K562 (cell line): ENCODE measurements at regions not wholly inside any gene's neighbourhood (a gene's known extent, or its start where the extent isn't known, plus 50 kb on each side); places are given as distances from the start of the nearest gene placed in this dataset.

Source experiments
- ATAC-seq: fragments of 200-7000 bp; cut with Tn5 transposase; 3 replicates; pipeline ENCODE4 v1.9.1; 2020; ENCODE audit warnings: moderate library complexity
- BruUV-seq: library from RNA; stranded (reverse); fragments of 400-500 nt; replicated peaks from 2 replicates; lab custom pipeline; 2021; lab: Mats Ljungman, UMichigan
- CTCF ChIA-PET: fragments of 300-600 bp; formaldehyde crosslinking; extraction: SDS; loops from one replicate; lab custom pipeline; 2021; ENCODE audit warnings: low intra/inter-chr PET ratio; lab: Yijun Ruan, JAX
- POLR2A ChIA-PET: fragments of 300-600, 350-650 bp; sonication (Branson Sonifier 250); formaldehyde crosslinking; extraction: SDS; loops from one replicate; lab custom pipeline; 2021; ENCODE audit warnings: antibody characterized with exemption, inconsistent platforms; lab: Yijun Ruan, JAX
- DNase-seq, 4 experiments: peaks; one replicate each; pipeline versions ENCODE4 v3.0.0 to v3.0.0-alpha.2; 2011 to 2018; ENCODE audit warnings: low spot score in 3 of 4, mixed read lengths in 3 of 4; ENCODE audit errors: extremely low read depth in 1 of 4
- FAIRE-seq: peaks from 2 replicates; lab custom pipeline; 2011; peaks lifted over from hg19 to GRCh38; lab: Jason Lieb, UNC
- H2AFZ ChIP-seq: 2 replicates; pipeline ENCODE4 v1.6.0; 2011; ENCODE audit warnings: low read depth, low read length, control low read depth, inconsistent platforms
- H3K27ac ChIP-seq: fragments of 200-600 bp; 3 replicates; pipeline ENCODE4 v1.8.0; 2011; ENCODE audit warnings: low read depth, mild to moderate bottlenecking, control low read depth, inconsistent platforms, low read length, moderate library complexity, mixed read lengths; ENCODE audit errors: extremely low read depth
- H3K27me3 ChIP-seq, 2 experiments: fragments of 300-600 bp in 1 of 2; 2 replicates in 1 of 2; 3 replicates in 1 of 2; pipeline versions ENCODE4 v1.6.0 to v1.8.0; 2011; ENCODE audit warnings: inconsistent platforms in 2 of 2, low read length in 2 of 2, mild to moderate bottlenecking in 1 of 2, mixed read lengths in 1 of 2, moderate library complexity in 1 of 2; ENCODE audit not compliant: control insufficient read depth in 2 of 2, insufficient read depth in 2 of 2
- H3K36me3 ChIP-seq: fragments of 300-600 bp; 3 replicates; pipeline ENCODE4 v1.8.0; 2011; ENCODE audit warnings: mild to moderate bottlenecking, low read length, inconsistent platforms; ENCODE audit not compliant: control insufficient read depth, insufficient read depth
- H3K4me1 ChIP-seq, 2 experiments: fragments of 200-600 bp in 1 of 2; replicated peaks in 1 of 2; 2 replicates in 1 of 2; 3 replicates in 1 of 2; pipeline versions ENCODE4 v1.5.1 to v1.8.0; 2011; ENCODE audit warnings: inconsistent platforms in 2 of 2, low read length in 2 of 2, mild to moderate bottlenecking in 1 of 2, mixed read lengths in 1 of 2, moderate library complexity in 1 of 2; ENCODE audit not compliant: control insufficient read depth in 2 of 2, insufficient read depth in 2 of 2
- H3K4me2 ChIP-seq: 2 replicates; pipeline ENCODE4 v1.6.1; 2011; ENCODE audit warnings: low read length, control low read depth, inconsistent platforms, mixed read lengths; ENCODE audit not compliant: insufficient read depth
- H3K4me3 ChIP-seq: fragments of 200-600 bp; sonication (generic), shearing (Covaris generic); 2 replicates; pipeline ENCODE4 v1.5.1; 2016; ENCODE audit warnings: control low read depth, inconsistent platforms
- H3K79me2 ChIP-seq: fragments of 200-600 bp; 3 replicates; pipeline ENCODE4 v1.8.0; 2011; ENCODE audit warnings: low read length, inconsistent platforms; ENCODE audit not compliant: control insufficient read depth, insufficient read depth
- H3K9ac ChIP-seq, 2 experiments: 2 replicates each; pipeline versions ENCODE4 v1.6.0 to v1.6.1; 2011; ENCODE audit warnings: low read depth in 2 of 2, low read length in 2 of 2, control low read depth in 1 of 2, inconsistent platforms in 1 of 2, mild to moderate bottlenecking in 1 of 2, mixed read lengths in 1 of 2; ENCODE audit not compliant: insufficient read depth in 1 of 2
- H3K9me1 ChIP-seq: one replicate; pipeline ENCODE4 v1.6.0; 2011; ENCODE audit warnings: inconsistent platforms, mild to moderate bottlenecking, low read length, moderate library complexity; ENCODE audit not compliant: control insufficient read depth, insufficient read depth
- H3K9me3 ChIP-seq: replicated peaks from 2 replicates; pipeline ENCODE4 v1.5.1; 2011; ENCODE audit warnings: low read depth, low read length, inconsistent platforms; ENCODE audit not compliant: control insufficient read depth, insufficient read depth
- H4K20me1 ChIP-seq: replicated peaks from 2 replicates; pipeline ENCODE4 v1.6.1; 2011; ENCODE audit warnings: low read length, inconsistent platforms, mixed read lengths; ENCODE audit not compliant: control insufficient read depth, insufficient read depth
- ELF2 ChIP-seq: fragments of 250-450 bp; sonication (Bioruptor Pico); IDR thresholded peaks from 2 replicates; pipeline ENCODE4 v1.5.0; 2021; ENCODE audit warnings: mild to moderate bottlenecking
- KAT2B ChIP-seq: IDR thresholded peaks from one replicate; pipeline ENCODE4 v1.6.1; 2012; ENCODE audit warnings: low read depth, mild to moderate bottlenecking, control low read depth, inconsistent platforms, low read length, moderate library complexity
- KAT8 ChIP-seq: fragments of 450-650 bp; IDR thresholded peaks from 2 replicates; pipeline ENCODE4 v1.6.1; 2016; ENCODE audit warnings: low read depth, mild to moderate bottlenecking
- NFE2 ChIP-seq: IDR thresholded peaks from 2 replicates; pipeline ENCODE4 v1.6.1; 2014; ENCODE audit warnings: antibody characterized with exemption, low read depth
- RBM34 ChIP-seq: fragments of 200-400 bp; formaldehyde crosslinking; IDR thresholded peaks from 2 replicates; pipeline ENCODE4 v1.6.1; 2018; ENCODE audit warnings: low read length, borderline replicate concordance; ENCODE audit not compliant: insufficient read depth
- SMARCE1 ChIP-seq: fragments of 450-650 bp; IDR thresholded peaks from 2 replicates; pipeline ENCODE4 v1.7.1; 2016; ENCODE audit warnings: mild to moderate bottlenecking
- STAT5B ChIP-seq: fragments of 250-450 bp; sonication (Bioruptor Pico); IDR thresholded peaks from 2 replicates; pipeline ENCODE4 v1.8.0; 2021; ENCODE audit warnings: mild to moderate bottlenecking, inconsistent platforms
- TBP ChIP-seq: optimal IDR thresholded peaks from 2 replicates; pipeline ENCODE3; 2011; ENCODE audit warnings: low read depth, low read length, improper control_type of control experiment
- TEAD1 ChIP-seq, 2 experiments: fragments of 450-650 bp in 1 of 2; sonication (generic) in 1 of 2; formaldehyde crosslinking; IDR thresholded peaks; 2 replicates each; pipeline versions ENCODE4 v1.4.0 to v1.8.0; 2020 to 2022; ENCODE audit warnings: mild to moderate bottlenecking in 2 of 2, missing genetic modification reagents in 1 of 2
- TOE1 ChIP-seq, 2 experiments: fragments of 450-650 bp in 1 of 2; sonication (generic) in 1 of 2; formaldehyde crosslinking in 1 of 2; IDR thresholded peaks; 2 replicates each; pipeline versions ENCODE4 v1.7.1 to v1.8.0; 2016 to 2022; ENCODE audit warnings: borderline replicate concordance in 2 of 2, mild to moderate bottlenecking in 2 of 2, antibody characterized with exemption in 1 of 2, inconsistent platforms in 1 of 2, low read depth in 1 of 2, missing genetic modification reagents in 1 of 2, moderate library complexity in 1 of 2
- USF1 ChIP-seq: sonication (generic); formaldehyde crosslinking; IDR thresholded peaks from 2 replicates; pipeline ENCODE4 v1.9.0; 2022; ENCODE audit warnings: mild to moderate bottlenecking, missing genetic modification reagents
- WHSC1 ChIP-seq: IDR thresholded peaks from one replicate; pipeline ENCODE4 v1.6.1; 2012; ENCODE audit warnings: low read length, control low read depth, inconsistent platforms
- ZNF197 ChIP-seq: fragments of 200-800 bp; sonication (Bioruptor generic); IDR thresholded peaks from 2 replicates; pipeline ENCODE4 v1.6.1; 2016; ENCODE audit warnings: low read depth, missing genetic modification characterization, missing compliant biosample characterization
- ZNF324 ChIP-seq: fragments of 250-450 bp; sonication (Bioruptor Pico); IDR thresholded peaks from 2 replicates; pipeline ENCODE4 v1.4.0; 2020; ENCODE audit warnings: mild to moderate bottlenecking
- ZNF668 ChIP-seq: fragments of 250-450 bp; sonication (Bioruptor Pico); IDR thresholded peaks from 2 replicates; pipeline ENCODE4 v1.8.0; 2022; ENCODE audit warnings: mild to moderate bottlenecking, inconsistent platforms
- ZNF785 ChIP-seq: fragments of 250-450 bp; sonication (Bioruptor Pico); IDR thresholded peaks from 2 replicates; pipeline ENCODE4 v1.4.0; 2020; ENCODE audit warnings: mild to moderate bottlenecking
- WGBS: fragments of 100-300 bp; shearing (Covaris generic); methylation state at CpG from one replicate; pipeline ENCODE4 v1.1.6; 2016; ENCODE audit warnings: low coverage, mixed read lengths; ENCODE audit not compliant: insufficient coverage; ENCODE audit errors: missing lambda C conversion rate; 5-methylcytosine and 5-hydroxymethylcytosine counted together
- in situ Hi-C: fragments of 300-500 bp; cut with MboI; formaldehyde crosslinking; loops from 4 replicates; pipeline ENCODE4 v1.15.0; 2018; ENCODE audit warnings: inconsistent platforms, mixed read lengths
- intact Hi-C: fragments of 100-400 bp; cut with micrococcal nuclease; formaldehyde crosslinking; loops from 2 replicates; pipeline ENCODE4 v1.14.2; 2022

- no peaks in the 10 kb centered on the region for H3K27me3 ChIP-seq
- no peaks in the 10 kb centered on the region for H3K4me1 ChIP-seq
- BruUV-seq = no TSS peak
- DNase-seq (no peak), ATAC-seq (no peak), FAIRE-seq (no peak)
- POLR2A ChIA-PET = no interaction called here
- H3K36me3 ChIP-seq = no peaks in the 10 kb centered on the region
- in situ Hi-C loops = no loop called here
- no peak overlapping the region for H3K9ac ChIP-seq
- H3K4me3 ChIP-seq = no peak overlapping the region
- H3K9me3 ChIP-seq = peaks cover 3% of the 10 kb centered on the region; the same call in 1 of the 2 replicates
- TF ChIP-seq ZNF785 (CRISPR knock-in tag) (no peak), ELF2 (no peak), TOE1 (IDR thresholded peaks at IDR 0.05; ENCODE audit: borderline replicate concordance) (no peak), TOE1 (CRISPR knock-in tag; IDR thresholded peaks at IDR 0.05; ENCODE audit: borderline replicate concordance, low read depth) (no peak), TEAD1 (CRISPR knock-in tag; IDR thresholded peaks at IDR 0.05) (no peak), ZNF668 (CRISPR knock-in tag) (no peak), ZNF197 (CRISPR knock-in tag) (no peak), STAT5B (no peak), ZNF324 (no peak), WHSC1 (no peak), RBM34 (no peak), KAT8 (no peak), USF1 (CRISPR knock-in tag) (no peak), TBP (no peak), KAT2B (no peak), NFE2 (no peak), SMARCE1 (no peak)
- H2AFZ ChIP-seq = no peak overlapping the region
- 0% methylated on average over 3 of the region's 3 CpGs for WGBS
- intact Hi-C loops = no loop called here
- no peak overlapping the region for H3K4me2 ChIP-seq
- H4K20me1 ChIP-seq = no peaks in the 10 kb centered on the region
- no peaks in the 10 kb centered on the region for H3K79me2 ChIP-seq
- H3K27ac ChIP-seq = no peak overlapping the region
- CTCF ChIA-PET = no interaction called here
- H3K9me1 ChIP-seq = no peaks in the 10 kb centered on the region
These were observed 485.0 kb downstream of the MMUT start for GRCh38 chr6:48978016-48978415.
